ENCODE measurements at regions not wholly inside any gene's neighbourhood (a gene's known extent, or its start where the extent isn't known, plus 50 kb on each side); places are given as distances from the start of the nearest gene placed in this dataset.

DNA sequence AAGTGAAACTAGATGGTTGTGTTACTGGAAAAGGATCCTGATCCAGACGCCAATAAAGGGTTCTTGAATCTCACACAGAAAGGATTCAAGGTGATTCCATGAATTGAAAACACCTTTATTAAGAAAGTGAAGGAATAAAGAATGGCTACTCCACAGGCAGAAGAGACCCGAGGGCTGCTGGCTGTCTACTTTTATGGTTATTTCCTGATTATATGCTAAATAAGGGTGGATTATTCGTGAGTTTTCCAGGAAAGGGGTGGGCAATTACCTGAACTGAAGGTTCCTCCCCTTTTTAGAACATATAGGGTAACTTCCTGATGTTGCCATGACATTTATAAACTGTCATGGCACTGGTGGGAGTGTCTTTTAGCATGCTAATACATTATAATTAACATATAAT lies 50.9 kb upstream of the WARS2 start:
- H3K4me3 ChIP-seq: no peak overlapping the region

DNA sequence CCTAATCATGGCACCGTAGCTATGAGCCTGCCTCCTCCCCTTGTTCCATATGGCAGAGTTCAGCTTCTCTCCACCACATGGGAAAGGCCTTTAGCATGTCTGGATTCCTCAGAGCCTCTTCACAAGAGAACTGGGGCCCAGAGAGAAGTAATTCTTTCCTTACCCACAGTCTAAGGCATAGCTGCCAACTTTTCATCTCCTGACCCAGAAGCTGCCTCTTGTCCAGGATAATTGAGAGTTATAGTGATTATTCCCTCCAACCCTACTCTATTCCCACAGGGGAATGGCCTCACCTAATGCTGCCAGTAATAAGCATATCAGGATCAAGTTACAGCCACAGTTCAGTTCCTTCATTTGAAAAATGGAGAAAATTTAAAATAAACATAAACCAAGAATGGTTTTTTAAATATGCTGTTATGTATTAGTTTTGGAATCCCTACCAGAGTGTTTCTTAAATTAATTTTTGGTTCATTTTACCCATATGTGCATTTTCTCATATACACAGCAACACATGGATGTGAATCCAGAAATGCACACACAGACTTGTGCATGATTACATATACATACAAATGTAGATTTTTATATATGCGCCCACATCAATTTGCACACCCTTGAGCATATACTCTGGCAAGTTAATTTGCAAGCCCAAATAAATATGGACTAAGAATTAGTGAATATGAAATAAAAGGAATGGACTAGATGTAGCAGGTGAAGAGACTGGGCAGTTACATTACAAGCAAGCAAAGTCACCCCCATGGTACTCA lies 63.9 kb upstream of the WARS2 start:
- TF ChIP-seq, protein P1, sequence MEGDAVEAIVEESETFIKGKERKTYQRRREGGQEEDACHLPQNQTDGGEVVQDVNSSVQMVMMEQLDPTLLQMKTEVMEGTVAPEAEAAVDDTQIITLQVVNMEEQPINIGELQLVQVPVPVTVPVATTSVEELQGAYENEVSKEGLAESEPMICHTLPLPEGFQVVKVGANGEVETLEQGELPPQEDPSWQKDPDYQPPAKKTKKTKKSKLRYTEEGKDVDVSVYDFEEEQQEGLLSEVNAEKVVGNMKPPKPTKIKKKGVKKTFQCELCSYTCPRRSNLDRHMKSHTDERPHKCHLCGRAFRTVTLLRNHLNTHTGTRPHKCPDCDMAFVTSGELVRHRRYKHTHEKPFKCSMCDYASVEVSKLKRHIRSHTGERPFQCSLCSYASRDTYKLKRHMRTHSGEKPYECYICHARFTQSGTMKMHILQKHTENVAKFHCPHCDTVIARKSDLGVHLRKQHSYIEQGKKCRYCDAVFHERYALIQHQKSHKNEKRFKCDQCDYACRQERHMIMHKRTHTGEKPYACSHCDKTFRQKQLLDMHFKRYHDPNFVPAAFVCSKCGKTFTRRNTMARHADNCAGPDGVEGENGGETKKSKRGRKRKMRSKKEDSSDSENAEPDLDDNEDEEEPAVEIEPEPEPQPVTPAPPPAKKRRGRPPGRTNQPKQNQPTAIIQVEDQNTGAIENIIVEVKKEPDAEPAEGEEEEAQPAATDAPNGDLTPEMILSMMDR (IDR thresholded peaks at IDR 0.05): no peak
- TF ChIP-seq POLR2A (IDR thresholded peaks at IDR 0.05): no peak
- Histone ChIP-seq H3K27ac (no peak overlapping the region), H3K36me3 (no peaks in the 10 kb centered on the region), H3K4me3 (no peak overlapping the region), H3K4me1 (no peaks in the 10 kb centered on the region), H3K9me3 (peaks cover 0 to 18% (median 1%) of the 10 kb centered on the region in 12 donors), H3K27me3 (no peaks in the 10 kb centered on the region)
- WGBS, 4 donors: 89 to 91% (median 90%) methylated on average over 2 of the region's 2 CpGs
- ATAC-seq: no peak
- DNase-seq: no peak
- intact Hi-C loops (cut with DNase I): no loop called here

More for the DNA sequence above, 50.9 kb upstream of the WARS2 start:
- ATAC-seq (no peak), DNase-seq (no peak)
- TF ChIP-seq, protein P1 (IDR thresholded peaks at IDR 0.05): no peak
- no peak for TF ChIP-seq POLR2A (IDR thresholded peaks at IDR 0.05)
- Histone ChIP-seq H3K27ac (no peak overlapping the region), H3K27me3 (no peaks in the 10 kb centered on the region), H3K9me3 (peaks cover 0 to 11% (median 0%) of the 10 kb centered on the region in 12 donors), H3K4me1 (no peaks in the 10 kb centered on the region), H3K36me3 (no peaks in the 10 kb centered on the region)
- intact Hi-C loops (cut with DNase I): no loop called here
- 90 to 94% (median 93%) methylated on average over 3 of the region's 3 CpGs for WGBS, 4 donors

DNA sequence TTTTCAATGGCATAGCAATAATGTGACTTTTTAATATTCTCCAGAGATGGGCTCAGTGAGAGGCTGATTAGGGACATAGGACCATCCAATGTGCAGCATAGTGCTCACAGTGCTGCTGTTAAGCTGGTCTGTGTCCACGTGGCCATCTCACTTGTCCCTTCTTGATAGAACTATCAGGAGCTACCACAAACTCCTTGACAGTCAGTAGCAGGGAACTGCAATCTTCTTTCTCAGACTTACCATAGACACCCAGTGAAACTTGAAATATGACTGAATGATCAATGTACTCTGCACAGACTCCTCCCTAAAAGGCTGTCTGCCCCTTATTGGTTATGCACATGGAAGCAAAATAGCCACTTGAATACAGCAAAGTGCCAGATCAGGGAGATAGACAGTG lies 64.5 kb upstream of the WARS2 start:
- 64 to 100% (median 74%) methylated on average over 1 of the region's 1 CpG for WGBS, 4 donors
- H3K4me3 ChIP-seq: no peak overlapping the region
- H3K36me3 ChIP-seq: no peaks in the 10 kb centered on the region
- ATAC-seq: no peak
- no peaks in the 10 kb centered on the region for H3K27me3 ChIP-seq
- TF ChIP-seq POLR2A (IDR thresholded peaks at IDR 0.05): no peak
- TF ChIP-seq, protein P1 (IDR thresholded peaks at IDR 0.05): no peak
- no peak overlapping the region for H3K27ac ChIP-seq
- intact Hi-C loops (cut with DNase I): no loop called here
- no peak for DNase-seq
- peaks cover 0 to 2% (median 0%) of the 10 kb centered on the region in 12 donors for H3K4me1 ChIP-seq
- peaks cover 0 to 12% (median 0%) of the 10 kb centered on the region in 12 donors for H3K9me3 ChIP-seq

DNA sequence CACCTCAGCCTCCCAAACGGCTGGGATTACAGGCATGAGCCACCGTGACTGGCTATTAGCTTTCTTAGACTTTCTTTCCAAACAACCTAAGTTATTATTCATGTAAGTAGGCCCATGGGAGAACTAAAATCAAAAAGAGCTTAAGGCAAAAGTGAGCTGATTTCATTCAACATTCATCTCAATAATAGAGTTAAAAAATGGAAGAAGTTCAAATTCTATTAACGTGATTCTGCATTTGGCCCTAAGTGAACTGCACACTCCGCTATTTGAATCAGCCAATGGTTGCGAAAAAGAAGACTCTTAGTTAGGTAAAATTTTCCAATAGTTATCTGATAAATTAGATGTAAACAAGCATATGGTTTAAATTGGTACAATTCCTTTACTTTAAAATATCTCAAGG lies 68.6 kb upstream of the WARS2 start:
- intact Hi-C loops (cut with DNase I): no loop called here

More for the DNA sequence above, 68.6 kb upstream of the WARS2 start:
- Histone ChIP-seq H3K27ac (no peak overlapping the region), H3K27me3 (no peaks in the 10 kb centered on the region), H3K36me3 (no peaks in the 10 kb centered on the region), H3K9me3 (peaks cover 0 to 4% (median 0%) of the 10 kb centered on the region in 12 donors), H3K4me3 (no peak overlapping the region), H3K4me1 (peaks cover 0 to 10% (median 0%) of the 10 kb centered on the region in 12 donors)
- no peak for ATAC-seq
- WGBS, 4 donors: 88 to 92% (median 90%) methylated on average over 5 of the region's 5 CpGs
- no peak for TF ChIP-seq POLR2A (IDR thresholded peaks at IDR 0.05)
- no peak for DNase-seq
